NCI-H524 (cell line): ENCODE measurements at regions not wholly inside any gene's neighbourhood (a gene's known extent, or its start where the extent isn't known, plus 50 kb on each side); places are given as distances from the start of the nearest gene placed in this dataset.
A peak's percentile ranks its signal among the peaks of the same experiment; 100 is the strongest.

Source experiments
- DNase-seq, 2 experiments: peaks; one replicate each; lab custom pipeline; 2025; lab: John Stamatoyannopoulos, UW

DNA sequence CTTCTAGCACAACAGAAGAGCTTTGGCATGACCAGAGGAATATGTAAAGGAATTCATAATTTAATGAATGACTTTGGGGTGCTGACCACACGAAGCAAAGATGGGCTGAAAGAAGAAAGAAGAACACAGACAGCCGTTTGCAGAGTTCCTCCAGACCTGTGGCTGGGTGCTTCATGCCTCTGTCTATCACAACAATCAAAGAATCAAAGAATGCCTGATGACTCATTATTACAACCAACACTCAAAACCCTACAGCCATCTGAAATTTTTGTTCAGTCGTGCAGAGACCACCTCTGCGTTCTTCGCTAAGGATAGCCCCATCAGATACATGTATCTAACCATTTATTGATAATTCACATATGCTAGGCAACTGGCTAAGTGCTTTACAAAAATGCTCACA lies 129.0 kb upstream of the PRICKLE2 start:
- DNase-seq = no peak

DNA sequence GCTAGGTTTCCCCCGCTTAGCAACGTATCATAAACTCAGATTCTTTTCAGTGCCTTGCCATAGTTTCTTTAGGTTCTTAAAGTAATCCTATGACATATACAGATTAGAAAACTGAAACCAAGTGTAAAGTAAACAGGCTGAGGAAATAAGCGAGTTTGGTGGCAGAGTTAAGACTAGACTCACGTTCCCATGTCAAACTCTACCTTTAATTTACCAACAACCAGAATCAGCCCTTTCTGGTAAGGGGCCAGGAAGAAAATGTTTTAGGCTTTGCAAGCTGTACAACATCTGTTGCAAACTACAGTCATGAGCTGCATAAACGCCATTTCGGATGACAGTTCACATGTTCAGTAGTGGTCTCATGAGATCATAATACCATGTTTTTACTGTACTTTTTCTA lies 128.0 kb upstream of the PRICKLE2 start:
- peak; percentile 15 to 45 for DNase-seq

DNA sequence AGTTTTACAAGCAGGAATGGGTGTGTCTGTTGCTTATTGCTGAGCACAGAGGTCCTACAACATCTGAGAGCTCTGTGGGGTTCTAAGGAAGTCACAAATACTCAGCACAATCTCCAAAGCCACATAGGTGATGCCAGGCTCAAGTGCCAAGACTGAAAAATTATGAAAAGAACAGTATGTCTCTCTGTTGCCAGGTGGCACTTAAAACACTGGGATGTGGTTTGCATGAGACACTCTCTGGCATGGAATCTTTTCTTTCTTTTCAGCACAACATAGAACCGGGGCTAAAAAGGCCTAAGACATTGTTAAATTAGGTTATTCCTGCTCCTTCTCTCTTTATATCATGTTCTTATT lies 127.3 kb upstream of the PRICKLE2 start:
- no peak for DNase-seq

DNA sequence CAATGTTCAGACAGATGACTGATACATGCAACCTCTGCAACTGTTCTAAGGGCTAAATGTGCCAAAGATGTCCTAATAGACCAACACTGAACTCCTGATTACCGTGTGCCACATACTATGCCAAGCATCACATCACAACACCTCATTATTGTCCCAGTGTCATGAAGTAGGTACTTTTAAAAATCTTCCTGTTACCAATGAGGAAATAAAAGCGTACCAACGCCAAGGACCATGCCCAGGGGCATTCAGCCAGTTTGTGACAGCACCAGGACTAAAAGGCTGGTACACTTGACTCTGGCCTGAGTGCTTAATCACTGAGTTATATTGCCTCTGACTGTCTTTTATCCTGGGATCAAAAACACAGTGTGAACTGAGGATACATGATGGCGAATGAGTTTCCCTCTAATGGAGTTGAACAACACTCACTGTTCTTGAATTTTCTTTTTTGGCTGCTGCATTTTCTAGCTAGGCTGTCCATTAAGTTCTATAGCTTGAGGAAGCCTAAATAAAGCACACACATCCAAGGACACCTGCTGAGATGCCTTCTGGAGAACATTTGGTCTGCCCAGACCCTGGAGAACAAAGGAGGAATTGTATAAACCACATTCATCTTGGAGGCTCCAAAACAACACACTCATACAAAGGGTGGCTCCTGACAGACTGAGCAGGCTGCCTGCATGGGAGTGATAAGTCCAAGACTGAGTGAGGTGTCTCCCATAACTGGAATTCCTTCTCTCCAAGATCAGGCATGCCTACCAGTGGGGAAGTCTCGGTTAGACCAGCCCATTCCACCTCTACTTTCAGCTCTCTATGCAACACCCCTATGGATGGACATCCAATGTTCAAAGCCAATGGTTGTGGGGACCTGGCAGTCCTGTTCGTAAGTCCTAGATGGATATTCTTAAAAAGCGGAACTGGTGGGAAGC lies 126.7 kb upstream of the PRICKLE2 start:
- peak in 1 of 2 experiments; percentile 26 for DNase-seq

DNA sequence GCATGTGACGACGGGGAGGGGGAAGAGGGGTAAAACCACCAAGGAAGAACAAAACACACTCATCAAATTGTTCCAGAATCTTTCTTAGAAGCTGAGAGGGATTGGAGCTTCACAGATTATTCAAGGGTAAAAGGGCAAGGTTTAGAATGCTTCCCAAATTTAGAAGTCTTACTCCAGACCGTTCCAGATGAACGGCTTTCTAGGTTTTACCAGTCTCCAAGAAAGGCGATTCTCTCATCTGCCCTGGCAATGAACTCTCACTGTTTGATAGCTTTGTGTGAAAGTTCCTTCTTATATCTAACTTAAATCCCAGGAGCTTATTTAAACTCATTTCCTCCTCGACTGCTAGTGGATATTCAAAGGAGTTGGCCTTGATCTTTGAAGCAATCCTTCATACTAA lies 124.3 kb upstream of the PRICKLE2 start:
- DNase-seq = no peak

DNA sequence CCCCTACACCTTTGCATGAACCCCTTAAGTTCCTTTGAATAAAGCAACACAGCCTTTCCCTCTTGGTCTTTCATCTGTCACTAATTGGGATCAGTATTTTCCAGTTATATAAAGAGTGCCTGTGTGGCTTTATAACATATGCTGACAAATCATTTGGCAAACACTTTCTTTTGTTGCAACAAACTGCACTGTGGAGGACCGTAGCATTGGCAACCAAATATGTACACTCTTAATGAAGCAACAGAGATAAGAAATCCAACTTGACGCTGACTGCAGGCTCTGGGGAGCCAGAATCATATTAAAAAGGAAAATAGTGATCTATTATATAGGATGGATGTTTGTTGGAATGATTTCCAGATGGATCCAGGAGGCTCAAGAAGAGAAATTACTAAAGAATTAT lies 120.1 kb upstream of the PRICKLE2 start:
- no peak for DNase-seq

DNA sequence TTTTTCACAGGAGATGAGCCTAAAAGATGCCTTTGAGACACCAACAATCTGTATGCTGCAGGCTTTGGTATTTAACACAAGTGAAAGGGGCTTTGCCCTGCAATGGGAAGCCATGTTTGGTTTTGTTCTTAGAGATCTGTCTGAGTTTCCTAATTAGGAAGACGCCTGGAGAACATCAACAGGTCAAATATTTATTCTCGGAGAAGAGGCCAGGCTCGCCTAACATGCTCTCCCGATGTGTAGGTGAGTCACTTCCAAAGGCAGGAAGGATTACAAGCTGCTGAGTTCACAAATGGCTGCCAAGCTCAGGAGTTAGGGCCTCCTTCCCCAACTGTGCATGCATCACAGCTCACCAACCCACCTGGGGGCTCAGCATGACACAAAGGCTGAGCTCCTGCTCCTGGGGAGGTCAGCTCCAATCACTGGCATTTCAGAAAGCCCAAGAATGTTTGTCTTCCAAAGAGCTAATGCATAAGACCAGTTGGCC lies 119.5 kb upstream of the PRICKLE2 start:
- DNase-seq = no peak

DNA sequence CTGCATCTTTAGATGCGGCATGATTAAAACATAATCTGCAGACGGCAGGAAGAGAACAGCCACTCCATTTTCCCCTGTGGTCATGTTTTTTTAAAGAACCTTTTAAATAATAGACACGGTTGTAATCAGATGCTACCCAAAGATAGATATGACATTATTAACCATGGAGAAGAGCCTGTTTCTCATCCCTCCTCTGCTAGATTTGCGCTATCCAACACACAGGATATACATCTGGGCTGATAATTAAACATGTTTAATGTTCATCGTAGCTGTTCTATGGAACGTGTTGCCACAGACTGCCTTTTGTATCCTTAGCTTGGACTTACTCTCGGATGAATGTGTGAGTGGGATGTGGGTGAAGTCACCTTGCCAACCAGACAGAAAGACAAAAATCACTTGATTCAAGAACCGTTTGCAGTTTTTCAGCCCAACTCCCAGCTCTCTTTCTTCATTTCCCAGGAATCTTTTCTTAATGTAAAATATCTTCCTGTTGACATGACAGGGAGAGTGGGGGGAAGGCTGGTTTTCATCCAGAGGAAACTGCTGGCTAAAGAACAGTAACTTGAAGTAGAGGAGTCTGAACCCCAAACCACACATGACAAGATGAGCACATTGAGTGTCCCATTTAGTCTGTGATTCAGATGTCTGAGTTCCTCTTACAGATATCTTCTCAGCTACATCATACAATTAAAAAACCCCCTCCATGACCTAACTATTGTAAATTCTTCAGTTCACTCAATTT lies 118.6 kb upstream of the PRICKLE2 start:
- no peak for DNase-seq

DNA sequence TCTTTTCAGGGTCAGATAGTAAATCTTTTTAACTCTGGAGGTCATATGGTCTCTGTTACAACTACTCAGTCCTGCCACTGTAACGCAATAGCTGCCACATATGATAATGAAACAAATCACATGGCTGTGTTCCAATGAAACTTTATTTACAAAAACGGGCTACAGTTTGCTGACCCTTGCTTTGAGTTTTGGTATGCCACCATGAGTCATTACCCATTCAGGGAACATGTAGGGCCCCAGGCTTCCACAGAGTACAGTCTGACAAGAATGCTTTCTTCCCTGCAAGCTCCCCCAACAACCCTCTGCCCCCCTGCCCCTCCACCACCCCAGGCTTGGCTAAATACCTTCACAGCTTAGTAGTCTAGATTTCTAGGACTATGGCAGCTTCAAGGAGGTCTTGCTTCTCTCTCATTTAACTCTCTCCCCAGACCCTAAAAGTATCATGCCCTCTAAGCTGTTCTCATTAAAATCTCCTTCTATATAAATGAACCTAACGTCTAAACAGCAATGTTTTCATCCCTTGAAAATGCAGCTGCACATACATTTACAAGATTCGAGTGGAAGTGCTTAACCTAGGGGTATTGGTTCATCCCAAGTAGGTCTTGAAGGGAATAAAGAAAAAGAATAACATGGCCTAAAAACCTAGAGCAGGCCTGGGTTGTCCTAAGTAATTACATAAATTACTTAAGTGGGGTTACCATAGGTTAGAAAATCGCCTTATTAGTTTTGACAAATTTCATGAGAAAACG lies 117.8 kb upstream of the PRICKLE2 start:
- no peak for DNase-seq

DNA sequence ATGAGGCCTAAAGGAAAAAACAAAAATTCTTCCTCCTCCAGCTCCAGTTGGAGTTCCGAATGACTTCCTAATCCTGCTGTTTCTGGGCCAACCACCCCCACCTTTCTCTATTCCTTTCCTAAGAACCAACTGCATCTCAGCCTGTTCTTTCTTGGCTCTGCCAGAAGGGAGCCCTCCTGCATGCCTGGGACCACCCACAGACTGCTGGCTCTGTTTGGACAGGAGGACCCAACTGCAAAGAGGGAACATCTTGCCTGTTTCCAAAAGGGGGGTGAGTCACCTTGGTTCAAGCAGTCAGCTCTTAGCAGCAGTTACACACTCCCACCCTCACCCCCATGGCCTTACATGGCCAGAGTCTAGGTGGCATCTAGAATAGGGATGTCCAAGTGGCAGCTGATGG lies 116.0 kb upstream of the PRICKLE2 start:
- no peak for DNase-seq

DNA sequence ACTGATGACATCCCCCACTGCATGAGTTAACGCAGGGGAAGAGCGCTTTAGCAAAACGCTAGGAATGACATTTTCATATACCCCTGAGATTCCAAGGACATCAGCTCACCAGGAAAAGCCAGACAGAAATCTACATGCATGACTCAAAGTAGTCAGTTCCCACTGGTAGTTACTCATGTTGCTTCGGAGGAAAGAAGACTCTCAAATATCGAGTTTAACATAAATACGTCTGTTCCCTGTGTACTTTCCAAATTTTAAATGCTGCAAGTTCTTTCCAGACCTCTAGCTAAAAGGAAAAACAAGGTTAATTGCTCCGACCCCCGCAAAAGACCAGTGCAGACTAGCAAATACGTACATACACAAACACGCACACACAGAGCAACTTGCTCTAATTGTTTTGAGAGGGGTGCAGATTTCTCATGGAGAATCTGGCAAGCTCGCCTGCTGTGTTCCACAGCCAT lies 115.4 kb upstream of the PRICKLE2 start:
- no peak for DNase-seq

DNA sequence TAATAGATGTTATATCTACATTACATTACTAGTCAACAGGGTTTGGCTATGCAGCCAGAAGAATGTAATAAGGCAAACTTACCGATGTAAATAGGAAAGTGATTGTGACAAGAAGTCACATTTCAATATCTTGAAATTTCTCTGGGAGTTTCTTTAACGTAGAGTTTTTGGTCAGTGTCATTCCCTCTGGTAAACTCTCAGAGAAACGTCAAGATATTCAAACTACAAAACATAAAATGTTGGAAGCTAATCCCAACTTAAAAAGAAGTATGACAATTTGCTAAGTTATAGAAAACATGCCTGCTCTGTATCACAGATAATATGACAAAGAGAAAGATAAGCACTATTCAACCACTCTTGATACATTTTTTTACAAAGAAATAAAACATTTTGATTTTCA lies 111.2 kb upstream of the PRICKLE2 start:
- no peak for DNase-seq

DNA sequence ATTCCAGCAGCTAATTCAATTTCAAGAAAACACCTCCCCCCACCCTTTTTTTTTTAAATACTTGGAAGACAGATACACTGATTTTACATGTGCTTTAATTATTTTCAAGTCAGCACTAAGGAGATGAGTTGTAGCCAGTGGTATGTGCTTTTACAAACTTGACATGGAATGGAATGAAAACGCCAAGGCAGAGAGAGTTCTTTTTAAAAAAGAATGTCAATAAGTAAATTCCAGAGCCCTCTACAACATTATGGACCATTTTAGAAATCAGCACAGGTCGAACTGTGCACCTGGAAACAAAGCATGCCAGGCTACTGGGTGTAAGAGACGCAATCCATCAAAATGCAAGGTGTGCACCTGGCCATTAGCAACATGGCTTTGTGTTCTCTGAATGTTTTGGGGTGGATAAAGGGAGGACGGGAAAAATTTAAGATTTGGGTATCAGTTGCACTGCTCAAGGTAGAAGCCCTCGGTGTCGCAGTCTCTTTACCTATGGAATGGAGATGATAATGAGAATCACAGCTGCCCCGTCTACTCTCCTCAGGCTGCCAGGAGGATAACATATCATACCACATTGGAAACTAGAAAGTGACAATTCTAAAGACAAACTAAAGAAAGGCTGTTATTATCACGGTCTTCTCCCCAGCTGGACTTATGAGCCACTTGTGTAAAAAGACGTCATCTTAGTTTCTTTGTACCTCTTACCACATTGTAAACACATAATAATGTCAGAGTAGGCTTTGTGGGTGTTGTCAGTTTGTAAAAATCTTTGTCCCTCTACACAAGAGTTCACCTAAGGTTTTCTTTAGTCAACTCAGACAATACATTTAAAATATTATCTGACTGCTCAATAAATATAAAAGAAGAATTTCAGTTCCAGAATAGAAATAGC lies 107.4 kb upstream of the PRICKLE2 start:
- no peak for DNase-seq

DNA sequence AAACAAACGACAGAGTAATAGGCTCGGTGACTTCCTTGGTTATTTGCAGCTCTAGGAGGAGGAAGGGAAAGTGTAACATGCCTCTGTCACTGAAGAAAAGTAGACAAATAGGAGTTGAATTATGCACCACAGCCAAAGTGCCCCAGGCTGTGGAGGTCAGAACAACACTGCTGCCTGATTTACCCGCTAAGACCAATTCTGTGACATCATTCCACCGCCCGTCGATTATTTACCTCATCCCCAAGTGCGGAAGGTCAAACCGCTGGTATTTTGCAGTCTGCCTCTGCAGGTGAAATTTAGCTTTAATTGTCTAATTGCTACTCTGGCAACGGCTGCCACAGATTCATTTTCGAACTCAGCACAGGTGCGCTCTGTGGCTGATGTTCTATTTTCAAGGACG lies 106.3 kb upstream of the PRICKLE2 start:
- no peak for DNase-seq

DNA sequence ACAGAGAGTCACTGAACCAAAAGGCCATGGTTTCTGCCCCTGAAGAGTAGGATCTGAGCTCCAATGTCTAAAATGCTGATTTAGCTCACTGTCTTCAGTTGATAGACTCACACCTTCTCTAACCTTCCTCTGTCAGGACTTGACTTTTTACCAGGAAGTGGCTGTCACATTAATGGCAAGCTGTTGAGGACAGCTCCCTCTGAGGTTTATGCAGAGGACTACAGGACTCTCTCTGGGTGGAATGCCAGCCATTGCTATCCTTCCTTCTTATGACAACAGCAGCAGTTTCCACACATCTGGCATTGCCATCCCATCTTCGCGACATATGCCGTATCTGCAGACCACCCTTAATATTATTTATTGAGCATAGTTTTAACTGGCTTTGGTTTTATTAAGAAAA lies 103.8 kb upstream of the PRICKLE2 start:
- DNase-seq = peak in 1 of 2 experiments; percentile 25

DNA sequence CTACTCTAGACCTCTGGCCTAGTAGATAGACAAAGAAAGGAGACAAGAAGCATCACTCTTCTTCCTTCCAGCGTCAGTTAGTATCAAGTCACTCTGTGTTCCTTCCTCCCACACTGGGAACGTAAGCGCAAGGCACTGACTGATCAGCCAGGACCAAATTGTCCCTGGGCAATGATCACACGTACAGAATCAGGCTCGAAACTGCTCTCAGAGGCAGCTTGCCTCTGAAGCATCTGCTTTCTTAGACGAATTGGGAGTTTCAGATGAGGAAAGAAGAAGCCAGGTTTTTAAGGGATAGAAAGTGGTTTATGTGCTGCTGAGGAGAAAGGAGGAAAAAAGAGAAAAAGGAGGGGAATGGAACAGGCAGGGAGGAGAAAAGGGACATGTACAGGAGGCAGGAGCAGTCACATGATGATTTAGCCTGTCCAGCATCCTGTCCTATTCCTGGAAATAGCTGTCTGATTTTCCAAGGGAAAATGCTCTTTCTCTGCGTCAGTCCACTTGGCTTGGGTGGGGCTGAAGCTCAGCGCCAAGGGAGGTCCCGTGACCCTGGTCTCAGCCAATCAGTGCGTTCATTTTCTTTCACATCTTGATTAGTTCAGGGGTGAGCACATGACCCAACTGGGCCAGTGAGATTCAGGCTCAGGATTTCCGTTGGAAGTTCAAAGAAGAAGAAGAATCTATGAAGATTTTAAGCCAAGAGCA lies 102.0 kb upstream of the PRICKLE2 start:
- peak in 1 of 2 experiments; percentile 24 for DNase-seq

DNA sequence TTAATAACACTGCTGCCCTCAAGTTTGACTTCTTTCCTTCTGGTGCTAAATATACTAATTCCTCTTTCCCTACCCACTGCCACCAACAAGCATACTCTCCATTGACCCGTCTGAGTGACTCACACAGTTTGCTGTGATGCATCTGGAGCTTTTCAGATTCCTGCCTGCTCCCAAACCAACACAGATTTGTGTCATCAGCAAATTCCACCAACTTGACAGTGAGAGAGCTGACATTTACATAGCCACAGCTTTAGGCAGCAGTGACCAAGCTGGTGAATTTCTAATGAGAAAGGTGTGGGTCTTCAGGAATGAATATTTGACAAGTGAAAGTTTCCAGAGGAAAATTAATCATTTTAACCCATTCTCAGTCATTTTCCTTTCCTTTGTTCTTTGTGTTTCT lies 96.5 kb upstream of the PRICKLE2 start:
- no peak for DNase-seq

DNA sequence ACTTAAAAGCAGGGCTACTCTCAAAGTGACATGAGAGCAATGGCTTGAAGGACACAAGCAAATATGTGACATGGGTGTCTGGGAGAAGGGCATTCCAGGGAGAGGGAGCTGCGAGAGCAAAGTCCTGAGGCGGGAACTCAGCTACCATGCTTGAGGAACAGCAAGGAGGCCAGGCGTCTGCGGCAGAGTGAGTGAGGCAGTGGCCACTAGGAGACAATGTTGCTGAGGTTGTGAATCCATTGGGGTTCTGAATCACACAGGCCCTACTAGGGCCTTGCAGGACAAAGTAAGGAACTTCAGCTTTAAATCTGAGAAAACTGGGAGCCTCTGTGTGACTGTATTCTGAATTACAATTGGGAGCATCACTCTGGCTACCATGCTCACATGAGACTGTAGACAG lies 94.1 kb upstream of the PRICKLE2 start:
- DNase-seq = no peak

DNA sequence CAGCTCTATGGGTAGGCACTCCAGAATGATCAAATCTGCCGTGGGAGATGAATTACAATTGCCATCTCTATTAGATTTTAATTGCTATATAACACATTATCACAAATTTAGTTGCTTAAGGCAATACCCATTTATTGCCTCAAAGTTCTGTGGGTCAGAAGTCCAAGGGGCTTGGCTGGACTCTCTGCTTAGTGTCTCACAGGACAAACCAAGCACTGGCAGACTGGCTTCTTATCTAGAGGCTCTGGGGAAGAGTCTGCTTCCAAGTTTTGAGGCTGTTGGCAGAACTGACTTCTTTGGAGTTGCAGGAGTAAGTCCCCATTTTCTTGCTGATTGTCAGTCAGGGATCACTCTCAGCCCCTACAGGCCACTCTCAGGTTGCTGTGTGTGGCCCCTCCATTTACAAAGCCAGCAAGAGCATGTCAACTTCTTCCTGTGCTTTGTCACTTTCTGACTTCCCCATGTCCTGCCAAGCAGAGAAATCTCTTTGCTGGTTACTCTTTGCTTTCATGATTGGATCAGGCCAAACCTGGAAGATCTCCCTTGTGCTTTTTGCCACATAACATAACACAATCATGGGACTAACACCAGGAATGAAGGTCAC lies 93.5 kb upstream of the PRICKLE2 start:
- DNase-seq = no peak

DNA sequence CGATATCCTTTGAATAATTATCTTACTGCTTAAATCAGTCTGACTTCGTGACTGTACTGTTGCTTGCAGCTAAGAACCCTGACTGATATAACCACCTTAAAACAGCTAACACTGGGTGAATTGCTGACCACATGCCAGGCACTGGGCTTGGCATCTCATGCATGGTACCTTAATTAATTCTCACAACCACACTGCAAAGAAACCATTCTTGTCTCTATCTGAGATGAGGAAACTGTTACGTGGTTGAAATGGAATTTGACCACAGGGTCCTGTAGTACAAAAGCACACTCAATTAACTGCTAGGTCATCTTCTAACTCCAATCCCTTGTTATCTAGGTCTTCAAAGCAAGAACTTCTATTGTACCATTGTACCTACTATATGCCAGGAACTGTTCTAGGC lies 92.7 kb upstream of the PRICKLE2 start:
- no peak for DNase-seq
